ENCODE measurements at regions not wholly inside any gene's neighbourhood (a gene's known extent, or its start where the extent isn't known, plus 50 kb on each side); places are given as distances from the start of the nearest gene placed in this dataset.

DNA sequence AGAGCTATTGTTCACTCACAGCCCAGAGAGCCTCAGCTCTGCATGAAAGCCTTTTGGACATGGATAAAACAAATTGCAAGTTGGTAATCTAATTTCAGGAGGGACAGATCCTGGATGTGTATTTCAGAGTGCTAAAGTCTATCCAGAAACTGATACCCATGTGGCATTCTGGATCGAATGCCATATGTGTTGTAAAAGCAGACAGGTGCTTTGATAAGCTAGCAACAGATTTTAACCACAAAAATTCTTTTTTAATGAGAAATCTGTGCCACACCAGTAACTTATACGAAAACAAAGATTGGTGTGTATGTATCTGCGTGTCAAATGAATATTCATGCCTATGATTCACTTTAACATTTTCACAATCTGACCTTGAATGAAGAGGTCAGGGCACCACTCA, 936.6 kb upstream of the MAP3K7 start:
- TF ChIP-seq, protein P1, sequence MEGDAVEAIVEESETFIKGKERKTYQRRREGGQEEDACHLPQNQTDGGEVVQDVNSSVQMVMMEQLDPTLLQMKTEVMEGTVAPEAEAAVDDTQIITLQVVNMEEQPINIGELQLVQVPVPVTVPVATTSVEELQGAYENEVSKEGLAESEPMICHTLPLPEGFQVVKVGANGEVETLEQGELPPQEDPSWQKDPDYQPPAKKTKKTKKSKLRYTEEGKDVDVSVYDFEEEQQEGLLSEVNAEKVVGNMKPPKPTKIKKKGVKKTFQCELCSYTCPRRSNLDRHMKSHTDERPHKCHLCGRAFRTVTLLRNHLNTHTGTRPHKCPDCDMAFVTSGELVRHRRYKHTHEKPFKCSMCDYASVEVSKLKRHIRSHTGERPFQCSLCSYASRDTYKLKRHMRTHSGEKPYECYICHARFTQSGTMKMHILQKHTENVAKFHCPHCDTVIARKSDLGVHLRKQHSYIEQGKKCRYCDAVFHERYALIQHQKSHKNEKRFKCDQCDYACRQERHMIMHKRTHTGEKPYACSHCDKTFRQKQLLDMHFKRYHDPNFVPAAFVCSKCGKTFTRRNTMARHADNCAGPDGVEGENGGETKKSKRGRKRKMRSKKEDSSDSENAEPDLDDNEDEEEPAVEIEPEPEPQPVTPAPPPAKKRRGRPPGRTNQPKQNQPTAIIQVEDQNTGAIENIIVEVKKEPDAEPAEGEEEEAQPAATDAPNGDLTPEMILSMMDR (IDR thresholded peaks at IDR 0.05; ENCODE audit: extremely low read depth, insufficient read depth, missing control alignments), result no peak
- no peak for DNase-seq (ENCODE audit: low spot score)
- in situ Hi-C loops (cut with MboI; ENCODE audit: low pct_unique_long_range_greater_than_20kb, low sequenced_read_pairs, unreplicated experiment), result no loop called here

DNA sequence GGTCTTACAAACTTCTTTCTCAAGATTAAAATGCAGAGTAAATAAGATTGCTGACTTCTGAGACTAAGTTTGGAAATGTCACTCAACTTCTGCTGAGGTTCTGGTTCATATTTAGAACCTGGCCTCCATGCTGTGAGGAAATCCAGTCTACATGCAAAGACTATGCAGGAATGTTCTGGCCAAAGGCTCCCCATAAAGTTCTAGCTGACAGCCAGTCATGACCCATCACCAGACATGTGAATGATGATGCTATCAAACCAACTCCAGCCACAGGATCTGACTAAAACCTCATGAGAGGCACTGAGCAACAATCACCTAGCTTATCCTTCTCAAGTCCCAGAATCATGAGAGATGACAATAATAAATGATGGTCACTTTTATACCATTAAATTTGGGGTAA, 935.1 kb upstream of the MAP3K7 start:
- in situ Hi-C loops (cut with MboI; ENCODE audit: low pct_unique_long_range_greater_than_20kb, low sequenced_read_pairs, unreplicated experiment), result no loop called here
- DNase-seq (ENCODE audit: low spot score), result no peak
- TF ChIP-seq, protein P1 (IDR thresholded peaks at IDR 0.05; ENCODE audit: extremely low read depth, insufficient read depth, missing control alignments), result no peak

DNA sequence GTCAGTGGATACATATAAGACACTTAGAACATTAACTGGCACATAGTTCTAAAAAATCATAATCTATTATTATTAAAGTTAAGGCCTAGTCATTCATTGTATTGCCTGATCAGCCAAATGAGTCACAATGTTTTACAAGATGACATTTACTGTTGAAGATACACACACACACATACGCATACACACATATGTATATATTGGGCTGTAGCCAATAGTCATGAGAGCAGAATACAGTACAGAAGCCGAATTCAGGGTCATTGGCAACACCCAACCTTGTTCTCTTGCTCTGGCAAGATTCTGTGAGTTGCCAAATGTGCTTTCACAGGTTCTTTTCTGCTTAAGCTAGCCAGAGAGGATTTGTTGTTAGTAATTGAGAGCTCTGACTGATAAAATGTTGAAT, 922.8 kb upstream of the MAP3K7 start:
- TF ChIP-seq, protein P1 (IDR thresholded peaks at IDR 0.05; ENCODE audit: extremely low read depth, insufficient read depth, missing control alignments), result no peak
- DNase-seq (ENCODE audit: low spot score), result no peak
- in situ Hi-C loops (cut with MboI; ENCODE audit: low pct_unique_long_range_greater_than_20kb, low sequenced_read_pairs, unreplicated experiment), result no loop called here

DNA sequence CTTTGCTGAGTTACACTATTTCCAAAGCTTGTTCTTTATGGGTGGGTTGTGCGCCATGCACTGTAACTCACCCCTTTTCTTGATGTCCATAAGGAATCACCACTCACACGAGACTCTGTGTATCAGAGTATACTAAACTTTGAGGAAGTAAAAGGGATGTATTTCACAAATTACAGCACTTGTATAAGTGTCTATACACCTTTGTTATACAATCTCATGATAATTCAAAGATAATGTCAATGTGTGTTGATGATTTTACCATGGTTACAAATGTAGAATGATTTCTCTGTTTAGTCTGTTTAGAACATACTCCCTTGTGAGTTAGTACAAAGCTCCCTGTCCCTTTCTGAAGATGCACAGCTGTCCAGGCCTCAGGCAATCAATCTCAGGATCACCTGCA, 922.2 kb upstream of the MAP3K7 start:
- DNase-seq (ENCODE audit: low spot score), result no peak
- TF ChIP-seq, protein P1 (IDR thresholded peaks at IDR 0.05; ENCODE audit: extremely low read depth, insufficient read depth, missing control alignments), result no peak
- in situ Hi-C loops (cut with MboI; ENCODE audit: low pct_unique_long_range_greater_than_20kb, low sequenced_read_pairs, unreplicated experiment), result no loop called here

DNA sequence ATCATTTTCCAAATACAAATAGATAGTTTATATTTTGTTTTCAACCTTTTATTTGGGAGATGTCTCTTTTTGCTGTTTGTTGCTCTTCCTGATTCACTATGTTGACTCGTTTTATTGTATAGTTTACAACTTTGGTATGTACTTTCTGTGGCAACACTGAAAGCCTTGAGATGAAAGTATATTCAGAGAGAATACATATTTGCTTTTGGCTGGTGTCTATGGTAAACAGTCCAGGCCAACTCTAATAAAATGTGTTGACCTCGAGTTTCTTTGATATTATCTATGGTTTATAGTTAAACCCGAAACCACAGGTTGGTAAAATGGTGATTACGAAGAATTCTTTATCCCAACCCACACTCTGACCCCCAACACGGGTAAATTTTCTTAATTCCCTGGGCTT, 919.6 kb upstream of the MAP3K7 start:
- in situ Hi-C loops (cut with MboI; ENCODE audit: low pct_unique_long_range_greater_than_20kb, low sequenced_read_pairs, unreplicated experiment), result no loop called here
- TF ChIP-seq, protein P1 (IDR thresholded peaks at IDR 0.05; ENCODE audit: extremely low read depth, insufficient read depth, missing control alignments), result no peak
- no peak for DNase-seq (ENCODE audit: low spot score)

DNA sequence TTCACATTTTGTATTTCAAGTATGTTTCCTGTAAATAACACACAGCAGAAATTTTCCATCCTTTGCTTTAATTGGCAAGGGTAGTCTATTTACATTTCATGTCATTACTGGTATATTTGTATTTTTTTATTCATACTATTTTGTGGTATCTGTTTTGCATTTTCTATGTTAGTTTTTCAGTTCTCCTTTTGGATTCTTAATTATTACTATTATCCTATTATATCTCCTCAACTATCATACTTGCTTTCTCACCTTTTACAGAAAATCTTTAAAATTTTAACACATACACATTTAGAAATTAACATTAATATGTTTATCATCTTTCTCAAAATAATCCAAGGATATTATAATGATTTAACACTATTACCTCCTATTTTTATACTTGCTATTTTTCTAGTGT, 918.3 kb upstream of the MAP3K7 start:
- TF ChIP-seq, protein P1 (IDR thresholded peaks at IDR 0.05; ENCODE audit: extremely low read depth, insufficient read depth, missing control alignments), result no peak
- DNase-seq (ENCODE audit: low spot score), result no peak
- in situ Hi-C loops (cut with MboI; ENCODE audit: low pct_unique_long_range_greater_than_20kb, low sequenced_read_pairs, unreplicated experiment), result no loop called here

DNA sequence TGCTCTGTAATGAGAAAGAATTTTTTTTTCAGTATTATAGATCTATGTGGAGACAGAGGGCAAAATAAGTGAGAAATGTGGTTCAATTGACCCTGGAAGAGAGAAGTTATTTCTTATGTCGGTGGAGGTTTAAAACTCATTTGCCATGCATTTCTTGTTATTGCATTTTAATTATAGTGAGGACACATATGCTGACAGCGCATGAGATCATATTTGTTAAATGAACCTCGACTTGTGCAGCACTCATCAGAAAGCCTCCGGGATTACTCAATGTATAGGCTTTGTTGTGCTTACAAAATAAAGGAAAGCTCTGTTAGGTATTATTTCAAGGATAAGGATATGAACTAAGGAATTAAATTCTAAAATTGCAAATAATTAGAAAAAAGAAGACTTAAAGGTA, 915.1 kb upstream of the MAP3K7 start:
- TF ChIP-seq, protein P1 (IDR thresholded peaks at IDR 0.05; ENCODE audit: extremely low read depth, insufficient read depth, missing control alignments), result no peak
- in situ Hi-C loops (cut with MboI; ENCODE audit: low pct_unique_long_range_greater_than_20kb, low sequenced_read_pairs, unreplicated experiment), result no loop called here

More for the DNA sequence above, 915.1 kb upstream of the MAP3K7 start:
- no peak for DNase-seq (ENCODE audit: low spot score)

Data from GM13977 (cell line).